ENCODE measurements at regions not wholly inside any gene's neighbourhood (a gene's known extent, or its start where the extent isn't known, plus 50 kb on each side); places are given as distances from the start of the nearest gene placed in this dataset.

DNA sequence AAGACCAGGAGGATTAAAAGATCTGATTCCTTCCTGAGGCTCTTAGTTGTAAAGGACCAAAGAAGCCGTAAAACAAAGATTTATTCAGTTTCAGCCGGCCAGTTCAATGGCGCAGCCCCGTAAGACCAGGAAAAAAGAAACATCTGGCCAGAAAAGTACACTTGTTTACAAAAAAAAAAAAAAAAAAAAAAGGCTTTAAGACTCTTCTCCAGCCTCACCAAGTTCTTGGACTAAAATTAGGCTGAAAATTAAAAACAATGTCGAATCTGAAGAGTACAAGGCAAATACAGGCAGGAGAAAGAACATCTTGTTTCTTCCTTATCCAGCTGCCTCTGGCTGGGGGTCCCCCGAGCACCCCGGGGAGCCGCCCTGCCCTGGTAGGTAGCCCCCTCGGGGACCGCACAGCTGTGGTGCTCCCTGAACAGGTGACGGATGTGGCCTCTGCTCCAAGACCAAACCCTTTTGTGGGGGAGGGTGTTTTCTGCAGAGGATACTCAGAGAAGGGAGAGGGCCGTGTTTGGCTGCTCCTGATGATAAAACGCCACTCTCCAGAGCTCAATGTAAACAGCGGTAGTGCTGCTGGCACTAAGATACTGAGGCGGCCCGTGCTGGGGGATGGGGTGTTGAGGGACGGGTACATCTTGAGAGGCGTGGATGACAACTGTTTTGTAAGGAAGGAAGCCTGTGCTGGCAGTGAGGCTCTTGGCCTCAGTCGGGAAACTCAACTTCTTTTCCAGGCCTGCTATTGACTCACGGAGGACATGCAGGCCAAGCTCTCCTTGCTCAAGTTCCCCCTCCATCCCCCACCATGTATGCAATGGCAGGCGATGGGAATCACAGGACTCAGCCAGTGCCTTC lies 201.0 kb upstream of the DIO3 start:
- TF ChIP-seq, protein P1, sequence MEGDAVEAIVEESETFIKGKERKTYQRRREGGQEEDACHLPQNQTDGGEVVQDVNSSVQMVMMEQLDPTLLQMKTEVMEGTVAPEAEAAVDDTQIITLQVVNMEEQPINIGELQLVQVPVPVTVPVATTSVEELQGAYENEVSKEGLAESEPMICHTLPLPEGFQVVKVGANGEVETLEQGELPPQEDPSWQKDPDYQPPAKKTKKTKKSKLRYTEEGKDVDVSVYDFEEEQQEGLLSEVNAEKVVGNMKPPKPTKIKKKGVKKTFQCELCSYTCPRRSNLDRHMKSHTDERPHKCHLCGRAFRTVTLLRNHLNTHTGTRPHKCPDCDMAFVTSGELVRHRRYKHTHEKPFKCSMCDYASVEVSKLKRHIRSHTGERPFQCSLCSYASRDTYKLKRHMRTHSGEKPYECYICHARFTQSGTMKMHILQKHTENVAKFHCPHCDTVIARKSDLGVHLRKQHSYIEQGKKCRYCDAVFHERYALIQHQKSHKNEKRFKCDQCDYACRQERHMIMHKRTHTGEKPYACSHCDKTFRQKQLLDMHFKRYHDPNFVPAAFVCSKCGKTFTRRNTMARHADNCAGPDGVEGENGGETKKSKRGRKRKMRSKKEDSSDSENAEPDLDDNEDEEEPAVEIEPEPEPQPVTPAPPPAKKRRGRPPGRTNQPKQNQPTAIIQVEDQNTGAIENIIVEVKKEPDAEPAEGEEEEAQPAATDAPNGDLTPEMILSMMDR (conservative IDR thresholded peaks at IDR 0.05; ENCODE audit: control insufficient read depth, insufficient read depth, low read depth, low read length), result no peak
- peak; percentile 25 for DNase-seq (ENCODE audit: low read depth)
- no peak overlapping the region for H3K4me3 ChIP-seq (ENCODE audit: control insufficient read depth, low read depth, low read length)

DNA sequence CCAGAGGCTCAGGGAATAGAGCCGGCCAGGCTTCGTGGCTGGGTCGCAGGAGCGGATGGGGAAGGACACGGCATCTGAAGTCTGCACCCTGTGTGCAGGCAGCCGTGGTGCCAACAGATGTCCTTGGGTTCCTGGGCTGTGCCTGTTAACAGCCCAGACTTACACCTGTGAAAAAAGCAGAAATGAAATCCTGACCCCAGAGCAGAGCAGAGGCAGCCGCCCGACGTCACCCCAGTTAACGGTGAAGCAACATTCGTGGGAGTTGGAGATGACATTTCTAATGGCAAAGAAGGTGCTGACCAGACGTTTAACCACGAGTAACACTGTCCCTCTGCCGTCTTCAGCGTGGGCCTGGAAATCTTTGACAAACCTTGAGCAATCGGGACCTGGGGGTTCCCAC lies 200.3 kb upstream of the DIO3 start:
- no peak overlapping the region for H3K4me3 ChIP-seq (ENCODE audit: control insufficient read depth, low read depth, low read length)
- TF ChIP-seq, protein P1 (conservative IDR thresholded peaks at IDR 0.05; ENCODE audit: control insufficient read depth, insufficient read depth, low read depth, low read length), result no peak
- DNase-seq (ENCODE audit: low read depth), result no peak

DNA sequence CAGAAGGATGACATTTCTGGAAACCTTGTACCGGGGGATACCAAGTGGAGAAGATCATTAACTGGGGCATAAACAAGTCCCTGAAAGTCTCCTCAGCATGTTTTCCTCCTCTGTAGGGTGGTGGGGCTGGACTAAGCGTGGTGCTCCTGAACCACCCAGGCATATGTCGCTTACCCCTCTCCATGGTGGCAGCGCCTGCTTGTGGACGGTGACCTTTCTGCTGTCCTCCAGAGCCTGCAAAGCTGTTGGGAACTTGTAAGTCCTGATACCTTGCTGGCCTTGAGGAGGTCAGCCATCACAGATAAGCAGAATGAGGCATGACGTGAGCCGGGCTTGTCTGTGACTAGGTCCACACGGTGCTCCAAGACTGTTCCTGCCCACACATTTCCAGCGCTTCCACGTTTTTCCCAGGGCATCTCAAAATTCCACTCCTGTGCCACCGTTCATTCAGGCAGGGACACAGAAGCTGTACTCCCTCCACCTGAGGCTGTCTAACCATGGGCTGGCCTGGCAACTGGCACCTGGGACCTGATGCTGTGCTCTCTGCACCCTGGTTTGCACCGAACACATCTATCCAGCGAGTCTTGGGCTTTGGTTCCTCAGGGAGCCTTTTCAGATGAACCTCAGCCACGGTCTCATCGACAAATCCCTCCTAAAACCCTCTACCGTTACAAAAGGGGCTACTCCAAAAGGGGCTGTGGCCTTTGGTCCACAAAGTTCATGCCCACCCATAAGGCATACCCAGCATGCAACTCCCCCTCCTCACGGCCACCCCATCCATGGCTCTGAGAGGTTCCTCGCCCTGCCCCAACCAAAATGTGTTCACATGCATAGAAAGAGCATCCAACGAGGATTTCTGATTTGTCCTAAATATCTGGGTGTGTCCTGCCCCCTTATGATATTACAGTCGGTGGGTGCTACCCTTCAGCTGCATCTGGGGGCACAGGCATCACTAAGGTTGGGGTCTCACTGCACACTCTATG lies 199.6 kb upstream of the DIO3 start:
- no peak for DNase-seq (ENCODE audit: low read depth)
- TF ChIP-seq, protein P1 (conservative IDR thresholded peaks at IDR 0.05; ENCODE audit: control insufficient read depth, insufficient read depth, low read depth, low read length), result no peak
- H3K4me3 ChIP-seq (ENCODE audit: control insufficient read depth, low read depth, low read length), result no peak overlapping the region

DNA sequence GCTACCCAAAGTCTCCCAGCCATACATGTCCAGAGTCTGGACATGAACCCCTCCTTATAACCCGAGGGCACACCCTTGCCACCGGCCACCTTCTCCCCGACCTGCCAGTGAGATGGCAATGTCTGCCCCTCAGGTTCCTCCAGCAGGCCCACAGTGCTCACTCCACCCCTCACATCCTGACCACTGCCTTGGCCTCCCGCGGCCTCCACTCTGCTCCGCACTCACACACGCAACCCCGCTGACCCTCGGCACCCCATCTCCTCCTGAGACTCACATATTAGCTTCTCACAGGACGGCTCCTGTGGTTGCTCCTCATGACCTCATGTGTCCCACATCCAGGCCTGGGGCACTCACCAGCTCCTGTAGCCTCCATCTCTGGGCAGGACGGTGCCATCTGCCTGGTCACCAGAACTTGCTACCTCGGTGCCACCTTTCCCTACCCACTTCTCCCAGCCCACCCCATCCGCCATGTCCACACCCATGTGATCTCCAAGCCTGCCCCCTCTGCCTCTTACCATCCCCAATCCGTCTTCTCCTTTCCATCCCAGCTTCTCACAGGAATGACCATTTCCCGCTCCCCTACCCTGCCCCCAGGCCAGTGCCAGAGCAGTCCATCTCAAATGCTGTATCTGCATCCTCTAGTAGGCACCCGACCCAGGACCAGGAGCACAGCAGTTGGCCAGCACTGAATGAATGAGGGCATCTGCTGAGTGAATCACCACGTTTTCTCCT lies 198.6 kb upstream of the DIO3 start:
- TF ChIP-seq, protein P1 (conservative IDR thresholded peaks at IDR 0.05; ENCODE audit: control insufficient read depth, insufficient read depth, low read depth, low read length), result no peak
- no peak for DNase-seq (ENCODE audit: low read depth)
- no peak overlapping the region for H3K4me3 ChIP-seq (ENCODE audit: control insufficient read depth, low read depth, low read length)

DNA sequence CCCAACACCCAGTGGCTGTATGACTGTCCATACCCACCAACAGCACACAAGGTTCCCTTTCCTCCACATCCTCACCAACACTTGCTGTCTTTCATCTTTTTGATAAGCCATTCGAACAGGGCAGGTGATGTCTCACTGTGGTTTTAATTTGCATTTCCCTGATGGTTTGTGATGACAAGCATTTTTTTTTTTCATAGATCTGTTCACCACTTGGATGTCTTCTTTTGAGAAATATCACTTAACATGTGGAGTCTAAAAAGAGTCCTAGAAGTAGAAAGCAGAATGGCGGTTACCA lies 198.1 kb upstream of the DIO3 start:
- DNase-seq (ENCODE audit: low read depth), result no peak
- TF ChIP-seq, protein P1 (conservative IDR thresholded peaks at IDR 0.05; ENCODE audit: control insufficient read depth, insufficient read depth, low read depth, low read length), result no peak
- H3K4me3 ChIP-seq (ENCODE audit: control insufficient read depth, low read depth, low read length), result no peak overlapping the region

DNA sequence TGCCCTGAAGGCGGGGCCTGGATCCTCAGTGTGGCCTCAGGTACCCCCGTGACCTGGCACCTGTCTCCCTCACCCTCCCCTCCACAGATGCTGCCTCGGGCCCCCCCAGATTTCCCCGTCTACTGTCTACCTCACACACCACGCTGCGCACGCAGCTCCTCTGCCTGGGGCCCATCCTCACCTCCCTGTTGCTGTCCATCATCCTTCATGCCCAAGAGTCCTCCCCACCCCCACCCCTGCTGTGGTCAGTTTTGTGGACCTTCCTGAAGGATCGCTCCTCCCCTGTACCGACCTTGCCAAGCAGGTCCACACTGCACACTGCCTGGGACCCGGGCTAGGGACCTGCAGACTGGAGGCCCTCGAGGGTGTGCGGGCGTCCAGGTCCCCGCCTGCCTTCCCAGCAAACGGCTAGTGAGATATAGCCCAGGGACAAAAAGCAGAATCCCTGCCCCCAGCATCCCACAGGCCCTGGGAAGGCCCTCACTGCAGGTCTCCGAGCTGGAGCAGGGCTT lies 197.4 kb upstream of the DIO3 start:
- H3K4me3 ChIP-seq (ENCODE audit: control insufficient read depth, low read depth, low read length), result no peak overlapping the region
- TF ChIP-seq, protein P1 (conservative IDR thresholded peaks at IDR 0.05; ENCODE audit: control insufficient read depth, insufficient read depth, low read depth, low read length), result no peak
- no peak for DNase-seq (ENCODE audit: low read depth)
